VCaP (cell line): ENCODE measurements at regions not wholly inside any gene's neighbourhood (a gene's known extent, or its start where the extent isn't known, plus 50 kb on each side); places are given as distances from the start of the nearest gene placed in this dataset.

ENCODE experiments used
- H3K27ac ChIP-seq: fragments of 450-650 bp; 2 replicates; pipeline ENCODE4 v1.5.1; 2017
- TF ChIP-seq, protein P1 (sequence below): fragments of 450-650 bp; conservative IDR thresholded peaks from 2 replicates; pipeline ENCODE4 v1.5.1; 2017; ENCODE audit warnings: mild to moderate bottlenecking, moderate library complexity

DNA sequence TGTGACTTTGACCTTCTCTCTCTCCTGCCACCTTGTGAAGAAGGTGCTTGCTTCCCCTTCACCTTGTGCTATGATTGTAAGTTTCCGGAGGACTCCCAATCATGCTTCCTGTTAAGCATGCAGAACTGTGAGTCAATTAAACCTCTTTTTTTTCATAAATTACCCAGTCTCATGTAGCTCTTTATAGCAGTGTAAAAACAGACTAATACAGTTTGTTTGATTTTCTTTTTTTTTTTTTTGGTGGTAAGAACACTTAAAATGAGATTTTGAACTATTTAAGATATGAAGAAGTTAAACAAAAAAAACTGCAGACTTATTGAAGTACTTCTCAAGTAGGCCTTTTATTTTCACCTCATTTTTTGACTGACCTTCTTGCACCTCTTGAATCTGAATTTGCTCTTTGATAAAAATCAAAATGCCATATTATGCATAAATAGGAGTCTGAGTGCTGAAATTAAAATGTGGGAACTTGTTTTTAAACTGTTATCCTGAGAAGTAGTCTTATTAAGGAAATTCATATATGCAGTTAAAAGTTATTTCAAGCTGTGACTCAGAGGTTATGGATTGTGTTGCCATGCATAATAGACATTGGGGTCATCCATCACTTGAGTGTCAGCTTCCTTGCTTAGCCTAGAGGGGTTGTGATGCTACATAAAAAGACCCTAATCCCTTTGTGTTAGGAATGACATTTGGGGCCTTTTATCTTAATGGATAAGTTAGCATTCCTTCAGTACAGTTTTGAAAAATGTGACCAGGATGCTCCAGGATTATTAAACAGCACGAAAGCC is 447.9 kb upstream of the FKBP1C start:
- H3K27ac ChIP-seq, result no peak overlapping the region
- TF ChIP-seq, protein P1, sequence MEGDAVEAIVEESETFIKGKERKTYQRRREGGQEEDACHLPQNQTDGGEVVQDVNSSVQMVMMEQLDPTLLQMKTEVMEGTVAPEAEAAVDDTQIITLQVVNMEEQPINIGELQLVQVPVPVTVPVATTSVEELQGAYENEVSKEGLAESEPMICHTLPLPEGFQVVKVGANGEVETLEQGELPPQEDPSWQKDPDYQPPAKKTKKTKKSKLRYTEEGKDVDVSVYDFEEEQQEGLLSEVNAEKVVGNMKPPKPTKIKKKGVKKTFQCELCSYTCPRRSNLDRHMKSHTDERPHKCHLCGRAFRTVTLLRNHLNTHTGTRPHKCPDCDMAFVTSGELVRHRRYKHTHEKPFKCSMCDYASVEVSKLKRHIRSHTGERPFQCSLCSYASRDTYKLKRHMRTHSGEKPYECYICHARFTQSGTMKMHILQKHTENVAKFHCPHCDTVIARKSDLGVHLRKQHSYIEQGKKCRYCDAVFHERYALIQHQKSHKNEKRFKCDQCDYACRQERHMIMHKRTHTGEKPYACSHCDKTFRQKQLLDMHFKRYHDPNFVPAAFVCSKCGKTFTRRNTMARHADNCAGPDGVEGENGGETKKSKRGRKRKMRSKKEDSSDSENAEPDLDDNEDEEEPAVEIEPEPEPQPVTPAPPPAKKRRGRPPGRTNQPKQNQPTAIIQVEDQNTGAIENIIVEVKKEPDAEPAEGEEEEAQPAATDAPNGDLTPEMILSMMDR, result no peak

DNA sequence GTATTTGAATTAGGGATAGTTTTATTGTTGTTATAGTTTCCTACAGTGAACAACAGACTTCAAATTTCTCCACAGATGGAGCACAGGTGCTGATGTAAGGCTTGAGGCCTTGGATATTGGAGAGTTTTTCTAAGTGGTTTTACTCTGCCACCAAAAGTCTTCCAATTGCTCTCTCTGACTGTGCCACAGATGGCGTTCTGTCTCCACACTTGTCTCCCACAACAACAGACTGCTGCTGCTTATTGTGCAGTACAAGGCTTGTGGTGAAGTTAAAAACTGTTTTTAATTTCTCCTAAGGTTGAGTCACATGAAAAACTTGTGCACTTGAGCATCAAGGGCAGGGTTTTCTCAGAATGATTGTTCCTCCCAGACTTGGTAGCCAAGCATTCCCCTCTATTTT is 460.9 kb upstream of the KHDRBS2 start:
- TF ChIP-seq, protein P1, result no peak
- no peak overlapping the region for H3K27ac ChIP-seq

DNA sequence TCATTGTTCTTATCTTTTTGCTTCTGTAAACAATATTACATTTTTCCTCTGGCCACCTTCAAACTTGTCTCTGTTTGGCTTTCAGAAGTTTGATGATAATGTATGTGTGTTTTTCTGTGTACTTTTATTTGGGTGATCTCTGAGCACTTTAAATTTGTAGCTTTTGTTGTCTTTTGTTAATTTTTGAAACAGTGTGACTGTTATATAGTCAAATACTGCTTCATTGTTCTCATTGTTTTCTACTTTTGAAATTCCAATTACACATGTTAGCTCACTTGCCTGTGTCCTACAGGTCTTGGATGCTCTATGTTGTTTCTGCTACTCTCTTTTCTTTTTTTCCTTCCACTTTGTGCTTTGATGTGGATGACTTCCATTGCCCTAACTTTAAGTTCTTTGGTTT is 460.1 kb upstream of the KHDRBS2 start:
- H3K27ac ChIP-seq, result no peak overlapping the region
- TF ChIP-seq, protein P1, result no peak

DNA sequence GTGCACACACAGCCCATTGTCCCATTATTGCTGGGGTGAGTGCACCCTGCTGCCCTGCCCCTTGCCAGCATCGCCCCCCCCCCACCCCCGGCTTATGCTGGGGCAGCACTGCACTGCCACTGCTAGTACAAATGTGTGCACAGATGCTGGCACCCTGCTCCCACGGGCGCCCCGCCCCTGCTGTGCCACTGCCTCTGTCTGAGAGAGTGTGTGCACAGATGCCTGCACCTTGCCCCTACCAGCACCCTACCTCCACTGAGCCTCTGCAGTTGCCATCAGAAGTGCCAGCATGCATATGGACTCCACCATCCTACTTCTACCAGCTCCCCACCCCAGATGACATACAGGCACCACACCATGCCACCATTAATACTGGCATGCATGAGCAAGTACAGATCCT is 454.6 kb upstream of the KHDRBS2 start:
- TF ChIP-seq, protein P1, result no peak
- no peak overlapping the region for H3K27ac ChIP-seq

DNA sequence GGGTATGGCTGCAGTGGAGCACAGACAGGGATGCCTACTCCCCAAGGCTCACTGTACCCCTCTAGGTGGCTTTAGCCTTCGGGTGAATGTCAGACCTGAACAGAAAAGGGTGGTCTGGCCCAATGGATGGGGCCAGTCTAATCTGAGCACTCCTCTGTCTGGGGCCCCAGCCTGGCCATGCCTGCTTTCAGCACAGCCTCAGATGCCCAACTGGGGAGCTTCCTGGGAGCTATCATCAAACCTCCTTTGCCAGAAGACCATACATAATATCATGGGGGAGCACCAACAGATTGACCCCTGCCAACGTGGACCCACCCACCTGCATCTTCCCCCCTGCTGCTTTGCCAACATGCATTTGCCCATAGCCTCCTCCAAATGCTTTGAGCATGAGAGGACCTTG is 454.1 kb upstream of the KHDRBS2 start:
- TF ChIP-seq, protein P1, result no peak

DNA sequence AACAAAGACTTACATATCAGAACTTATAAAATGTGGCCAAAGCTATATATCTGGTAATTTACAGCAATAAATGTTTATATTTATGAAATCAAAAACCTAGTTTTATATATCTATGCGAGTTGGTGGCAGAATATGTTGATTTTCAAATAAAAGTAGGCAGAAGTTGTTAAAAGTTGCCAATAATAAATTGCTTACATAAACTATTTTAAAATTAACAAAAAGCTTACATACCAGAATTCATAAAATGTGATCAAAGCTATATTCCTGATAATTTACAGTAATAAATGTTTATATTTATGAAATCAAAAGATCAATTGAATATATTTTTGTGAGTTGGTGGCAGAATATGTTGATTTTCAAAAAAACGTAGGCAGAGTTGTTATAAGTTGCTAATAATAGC is 451.8 kb upstream of the KHDRBS2 start:
- TF ChIP-seq, protein P1, result no peak
- H3K27ac ChIP-seq, result no peak overlapping the region

More for the DNA sequence above, 454.1 kb upstream of the KHDRBS2 start:
- H3K27ac ChIP-seq, result no peak overlapping the region

DNA sequence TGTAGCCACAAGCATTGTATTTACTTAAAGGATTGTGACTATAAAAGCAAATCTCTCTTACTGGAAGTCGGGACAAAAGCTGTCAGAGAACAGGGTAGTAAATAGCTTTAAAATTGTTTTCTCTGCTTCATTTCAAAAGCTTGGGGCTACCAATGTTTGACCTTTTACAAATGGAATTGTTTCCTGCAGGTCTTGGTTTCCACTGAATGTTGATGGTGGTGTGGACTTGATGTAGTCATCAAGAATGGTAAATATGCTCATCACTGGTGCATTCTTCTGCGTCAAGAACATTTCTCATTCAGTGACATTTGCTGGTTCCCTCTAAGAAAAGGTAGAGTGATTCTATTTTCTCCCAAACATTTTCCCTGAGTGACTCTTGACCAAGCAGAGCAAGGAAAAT is 435.4 kb upstream of the KHDRBS2 start:
- no peak overlapping the region for H3K27ac ChIP-seq
- TF ChIP-seq, protein P1, result no peak
